Erythroblast (primary cell): ENCODE measurements at regions not wholly inside any gene's neighbourhood (a gene's known extent, or its start where the extent isn't known, plus 50 kb on each side); places are given as distances from the start of the nearest gene placed in this dataset.

ENCODE experiments used
- GATA1 ChIP-seq: IDR thresholded peaks from 2 replicates; pipeline ENCODE4 v1.6.1; 2011; ENCODE audit warnings: low read depth, mild to moderate bottlenecking, control low read depth, low read length, moderate library complexity
- POLR2A ChIP-seq: IDR thresholded peaks from 2 replicates; pipeline ENCODE4 v1.6.1; 2011; ENCODE audit warnings: mild to moderate bottlenecking, low read length

GRCh38 chr4:171517883-171518282 is 295.3 kb upstream of the GALNTL6 start:
- TF ChIP-seq POLR2A (no peak), GATA1 (no peak)
